OCI-LY1 (cell line): ENCODE measurements at regions not wholly inside any gene's neighbourhood (a gene's known extent, or its start where the extent isn't known, plus 50 kb on each side); places are given as distances from the start of the nearest gene placed in this dataset.

Experiments
- H2AFZ ChIP-seq: fragments of 200-600 bp; sonication (generic), shearing (Covaris generic); 2 replicates; pipeline ENCODE4 v1.6.0; 2014; ENCODE audit warnings: antibody characterized with exemption, mild to moderate bottlenecking, low read length
- H3F3A ChIP-seq: fragments of 200-600 bp; sonication (generic), shearing (Covaris generic); 2 replicates; pipeline ENCODE4 v1.6.0; 2014; ENCODE audit warnings: mild to moderate bottlenecking, antibody characterized with exemption, low read length, moderate library complexity; ENCODE audit not compliant: insufficient read depth
- H3K27ac ChIP-seq: fragments of 200-600 bp; sonication (generic); 2 replicates; pipeline ENCODE4 v1.5.1; 2014; ENCODE audit warnings: low read length, mixed run types, mild to moderate bottlenecking, low read depth; ENCODE audit not compliant: poor library complexity, severe bottlenecking
- H3K27me3 ChIP-seq: fragments of 200-600 bp; sonication (generic); 2 replicates; pipeline ENCODE4 v1.6.0; 2014; ENCODE audit warnings: antibody characterized with exemption, mild to moderate bottlenecking, low read length, moderate library complexity; ENCODE audit not compliant: insufficient read depth
- H3K36me3 ChIP-seq: fragments of 200-600 bp; sonication (generic); 2 replicates; pipeline ENCODE4 v1.6.1; 2014; ENCODE audit warnings: mild to moderate bottlenecking, antibody characterized with exemption, low read length, moderate library complexity, mixed read lengths; ENCODE audit not compliant: insufficient read depth
- H3K4me1 ChIP-seq: fragments of 200-600 bp; sonication (generic); 2 replicates; pipeline ENCODE4 v1.5.1; 2014; ENCODE audit warnings: mild to moderate bottlenecking, low read length, moderate library complexity; ENCODE audit not compliant: insufficient read depth, severe bottlenecking
- H3K4me2 ChIP-seq: fragments of 200-600 bp; sonication (generic), shearing (Covaris generic); 2 replicates; pipeline ENCODE4 v1.6.1; 2014; ENCODE audit warnings: low read length
- H3K4me3 ChIP-seq: fragments of 200-600 bp; sonication (generic); 2 replicates; pipeline ENCODE4 v1.5.1; 2014; ENCODE audit warnings: low read length, low read depth, mild to moderate bottlenecking, mixed read lengths; ENCODE audit not compliant: poor library complexity, severe bottlenecking
- H3K79me2 ChIP-seq: fragments of 200-600 bp; shearing (Covaris generic); 2 replicates; pipeline ENCODE4 v1.6.1; 2016; ENCODE audit warnings: mixed run types, low read length, mixed read lengths; ENCODE audit not compliant: insufficient read depth
- H3K9ac ChIP-seq: fragments of 200-600 bp; sonication (generic), shearing (Covaris generic); 2 replicates; pipeline ENCODE4 v1.6.1; 2014; ENCODE audit warnings: mild to moderate bottlenecking, low read length, mixed read lengths
- H3K9me2 ChIP-seq: fragments of 200-600 bp; sonication (generic), shearing (Covaris generic); 2 replicates; pipeline ENCODE4 v1.6.1; 2014; ENCODE audit warnings: low read depth, mild to moderate bottlenecking, low read length, mixed read lengths
- H3K9me3 ChIP-seq: fragments of 200-600 bp; shearing (Covaris generic); 2 replicates; pipeline ENCODE4 v1.6.1; 2014; ENCODE audit warnings: low read length, mixed read lengths
- H4K20me1 ChIP-seq: fragments of 200-600 bp; sonication (generic), shearing (Covaris generic); 2 replicates; pipeline ENCODE4 v1.6.0; 2016; ENCODE audit warnings: mild to moderate bottlenecking, low read length; ENCODE audit not compliant: insufficient read depth
- CTCF ChIP-seq: fragments of 200-600 bp; sonication (generic), shearing (Covaris generic); IDR thresholded peaks from 2 replicates; pipeline ENCODE4 v1.5.1; 2017; ENCODE audit warnings: mild to moderate bottlenecking, antibody characterized with exemption, low read length, moderate library complexity, mixed read lengths
- EZH2 ChIP-seq: fragments of 200-600 bp; sonication (generic), shearing (Covaris generic); IDR thresholded peaks from 2 replicates; pipeline ENCODE4 v1.8.0; 2017; ENCODE audit warnings: borderline replicate concordance, mixed run types, mild to moderate bottlenecking, antibody characterized with exemption, low read length, moderate library complexity, mixed read lengths

GRCh38 chr10:105718207-105718995, 1077.3 kb downstream of the SORCS3 start:
- Histone ChIP-seq H3K27ac (no peak overlapping the region), H3K27me3 (no peaks in the 10 kb centered on the region), H3K4me2 (no peak overlapping the region), H3K9me3 (no peaks in the 10 kb centered on the region), H3K4me3 (no peak overlapping the region), H3F3A (no peaks in the 10 kb centered on the region), H3K79me2 (no peaks in the 10 kb centered on the region), H4K20me1 (no peaks in the 10 kb centered on the region), H3K4me1 (no peaks in the 10 kb centered on the region), H3K36me3 (no peaks in the 10 kb centered on the region), H3K9ac (no peak overlapping the region), H2AFZ (no peak overlapping the region), H3K9me2 (no peaks in the 10 kb centered on the region)
- TF ChIP-seq CTCF (no peak), EZH2 (no peak)

- Histone ChIP-seq H3K27ac (no peak overlapping the region), H3K27me3 (no peaks in the 10 kb centered on the region), H3K4me1 (no peaks in the 10 kb centered on the region), H2AFZ (no peak overlapping the region), H3K79me2 (no peaks in the 10 kb centered on the region), H3K9me3 (no peaks in the 10 kb centered on the region), H3K9me2 (no peaks in the 10 kb centered on the region), H3K36me3 (no peaks in the 10 kb centered on the region), H4K20me1 (no peaks in the 10 kb centered on the region), H3K4me3 (no peak overlapping the region), H3K9ac (no peak overlapping the region), H3K4me2 (no peak overlapping the region), H3F3A (no peaks in the 10 kb centered on the region)
- TF ChIP-seq CTCF (no peak), EZH2 (no peak)
Observed at GRCh38 chr10:105714728-105715127, 1073.6 kb downstream of the SORCS3 start.

GRCh38 chr10:105707603-105708002, 1066.5 kb downstream of the SORCS3 start:
- Histone ChIP-seq H3K79me2 (no peaks in the 10 kb centered on the region), H3K9ac (no peak overlapping the region), H3K4me2 (no peak overlapping the region), H2AFZ (no peak overlapping the region), H3K4me3 (no peak overlapping the region), H3F3A (no peaks in the 10 kb centered on the region), H3K4me1 (no peaks in the 10 kb centered on the region), H3K27ac (no peak overlapping the region), H3K27me3 (no peaks in the 10 kb centered on the region), H3K9me2 (no peaks in the 10 kb centered on the region), H3K9me3 (no peaks in the 10 kb centered on the region), H4K20me1 (no peaks in the 10 kb centered on the region), H3K36me3 (no peaks in the 10 kb centered on the region)
- TF ChIP-seq EZH2, result no peak
- no peak for TF ChIP-seq CTCF
